Fibroblast of the aortic adventitia (primary cell): ENCODE measurements at regions not wholly inside any gene's neighbourhood (a gene's known extent, or its start where the extent isn't known, plus 50 kb on each side); places are given as distances from the start of the nearest gene placed in this dataset.

Source experiments
- DNase-seq: peaks from one replicate; pipeline ENCODE4 v3.0.0-alpha.2; 2010; ENCODE audit warnings: low read depth
- H3K4me3 ChIP-seq: 2 replicates; pipeline ENCODE4 v1.5.1; 2011; ENCODE audit warnings: low read depth, mild to moderate bottlenecking, control low read depth, low read length, moderate library complexity
- CTCF ChIP-seq: IDR thresholded peaks from 2 replicates; pipeline ENCODE4 v1.5.1; 2011; ENCODE audit warnings: mild to moderate bottlenecking, low read length, control low read depth, inconsistent platforms; ENCODE audit not compliant: insufficient read depth

DNA sequence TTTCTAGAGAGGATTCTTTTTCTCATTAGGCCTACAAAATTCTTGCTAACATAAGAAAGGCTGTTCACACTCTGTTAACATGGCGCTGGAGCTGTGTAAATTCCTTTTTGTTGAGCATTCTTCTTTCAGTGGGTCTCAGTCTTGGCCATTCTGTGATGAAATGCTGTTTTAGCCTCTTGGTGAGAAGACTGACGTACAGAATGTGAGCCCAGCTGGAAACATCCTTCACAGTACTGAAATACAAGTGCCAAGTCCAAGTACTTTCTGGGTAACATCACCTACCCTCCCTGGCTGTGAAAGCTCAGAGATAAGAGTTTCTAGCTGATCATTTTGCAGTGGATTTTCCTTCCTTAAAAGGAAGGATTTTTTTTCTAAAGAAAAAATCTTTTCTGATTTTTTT, 231.8 kb downstream of the AHR start:
- H3K4me3 ChIP-seq: no peak overlapping the region
- TF ChIP-seq CTCF: no peak
- DNase-seq: peak; percentile 94

DNA sequence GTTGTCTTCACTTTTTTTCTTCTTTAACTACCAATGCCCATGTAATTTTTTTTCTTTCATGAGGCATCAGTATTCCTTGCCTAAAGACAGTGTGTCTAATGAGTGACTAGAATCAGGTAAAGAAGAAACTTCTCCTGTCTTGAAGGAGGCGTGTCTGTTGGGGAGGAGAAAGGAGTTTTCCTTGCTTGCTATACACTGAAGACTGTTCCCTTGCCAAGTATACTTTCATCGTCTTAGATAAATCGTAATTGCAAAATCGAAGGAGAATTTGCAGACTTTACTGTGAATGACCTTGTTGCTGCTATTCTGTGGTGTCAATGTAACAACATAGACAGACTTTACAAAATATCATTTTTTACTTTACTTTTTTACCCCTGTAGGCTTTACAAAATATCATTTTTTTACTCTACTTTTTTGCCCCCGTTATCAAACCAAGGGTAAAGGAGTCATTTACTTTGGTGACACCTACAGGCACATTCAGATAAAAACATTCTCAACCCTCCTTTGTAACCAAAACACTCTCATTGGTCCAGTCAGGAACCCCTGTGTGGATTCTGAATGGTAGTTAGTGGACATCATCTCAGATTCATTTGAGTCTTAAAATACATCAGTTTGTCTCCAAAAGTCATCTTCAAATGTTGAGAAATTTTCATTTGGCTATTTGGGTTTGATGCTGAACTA, 232.4 kb downstream of the AHR start:
- H3K4me3 ChIP-seq: no peak overlapping the region
- peak; percentile 49 for DNase-seq
- peak; percentile 2 for TF ChIP-seq CTCF

- TF ChIP-seq CTCF: no peak
- no peak overlapping the region for H3K4me3 ChIP-seq
- peak; percentile 77 for DNase-seq
Observed at GRCh38 chr7:17532861-17533404, 234.5 kb downstream of the AHR start.

GRCh38 chr7:17534348-17534747, 235.9 kb downstream of the AHR start:
- TF ChIP-seq CTCF: no peak
- no peak for DNase-seq
- H3K4me3 ChIP-seq: no peak overlapping the region

DNA sequence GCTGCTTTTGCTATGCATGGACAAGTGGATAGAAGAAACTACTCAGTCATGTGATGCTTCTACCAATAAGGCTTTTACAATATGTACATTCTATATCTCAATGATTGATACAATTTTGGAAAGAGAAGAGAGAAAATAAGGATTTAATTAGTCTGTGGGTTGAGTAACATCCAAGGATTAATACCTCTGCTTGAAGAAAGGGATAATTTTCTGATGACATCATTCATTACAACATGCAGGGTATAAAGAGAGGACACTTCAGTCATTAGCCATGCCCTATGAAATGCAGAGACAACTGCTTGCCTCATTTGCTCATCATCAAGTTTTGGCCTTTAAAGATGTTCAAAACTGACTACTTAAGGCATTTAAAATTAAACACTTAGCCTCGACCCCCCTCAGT, 237.3 kb downstream of the AHR start:
- peak; percentile 50 for DNase-seq
- H3K4me3 ChIP-seq: no peak overlapping the region
- no peak for TF ChIP-seq CTCF

- no peak for DNase-seq
- no peak for TF ChIP-seq CTCF
- no peak overlapping the region for H3K4me3 ChIP-seq
Observed at GRCh38 chr7:17544401-17544800, 245.9 kb downstream of the AHR start.

DNA sequence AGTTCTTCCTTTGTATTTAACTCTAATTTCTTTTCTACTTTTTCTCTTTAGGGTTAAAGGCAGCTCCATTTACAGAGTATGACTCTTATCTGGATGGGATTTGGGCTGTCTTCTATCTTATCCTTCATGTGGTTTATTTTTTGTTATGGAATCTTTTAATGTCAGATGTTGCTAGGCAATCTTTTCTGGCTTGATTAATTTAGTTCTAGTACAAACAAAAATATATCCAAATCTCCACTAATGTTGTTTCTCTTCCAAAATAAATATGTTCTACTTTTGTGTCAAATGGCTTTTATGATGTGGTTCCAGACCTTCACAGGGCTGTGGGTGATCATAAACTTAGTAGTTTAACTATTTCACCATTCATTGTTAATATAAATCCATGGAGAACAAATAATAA, 246.9 kb downstream of the AHR start:
- TF ChIP-seq CTCF: no peak
- peak; percentile 54 for DNase-seq
- H3K4me3 ChIP-seq: no peak overlapping the region
